BLaER1 (cell line): ENCODE measurements at regions not wholly inside any gene's neighbourhood (a gene's known extent, or its start where the extent isn't known, plus 50 kb on each side); places are given as distances from the start of the nearest gene placed in this dataset.

Source experiments
- H3K27ac ChIP-seq: shearing (Covaris generic); formaldehyde crosslinking; 2 replicates; pipeline ENCODE4 v1.8.1; 2022
- H3K27me3 ChIP-seq: shearing (Covaris generic); formaldehyde crosslinking; 2 replicates; pipeline ENCODE4 v1.8.1; 2022
- H3K36me3 ChIP-seq: shearing (Covaris generic); formaldehyde crosslinking; 2 replicates; pipeline ENCODE4 v1.8.1; 2022
- H3K4me1 ChIP-seq: shearing (Covaris generic); formaldehyde crosslinking; 2 replicates; pipeline ENCODE4 v1.8.1; 2022
- H3K4me2 ChIP-seq: shearing (Covaris generic); formaldehyde crosslinking; 2 replicates; pipeline ENCODE4 v1.8.1; 2022
- H3K4me3 ChIP-seq: shearing (Covaris generic); formaldehyde crosslinking; 2 replicates; pipeline ENCODE4 v1.8.1; 2022
- H3K9ac ChIP-seq: shearing (Covaris generic); formaldehyde crosslinking; 2 replicates; pipeline ENCODE4 v1.8.1; 2022
- H3K9me3 ChIP-seq: shearing (Covaris generic); formaldehyde crosslinking; 2 replicates; pipeline ENCODE4 v1.8.1; 2022
- H4K20me1 ChIP-seq: shearing (Covaris generic); formaldehyde crosslinking; 2 replicates; pipeline ENCODE4 v1.8.1; 2022
- Cebpa-rat ChIP-seq: shearing (Covaris generic); IDR thresholded peaks from 2 replicates; pipeline ENCODE4 v1.8.1; 2022

GRCh38 chr16:80122115-80122514, 418.7 kb upstream of the DYNLRB2 start:
- H4K20me1 ChIP-seq = no peaks in the 10 kb centered on the region
- no peak for TF ChIP-seq Cebpa-rat
- H3K9me3 ChIP-seq = no peaks in the 10 kb centered on the region
- H3K9ac ChIP-seq = no peak overlapping the region
- H3K27me3 ChIP-seq = no peaks in the 10 kb centered on the region
- no peaks in the 10 kb centered on the region for H3K36me3 ChIP-seq
- H3K27ac ChIP-seq = no peak overlapping the region
- no peak overlapping the region for H3K4me2 ChIP-seq
- no peaks in the 10 kb centered on the region for H3K4me1 ChIP-seq
- no peak overlapping the region for H3K4me3 ChIP-seq

GRCh38 chr16:80121522-80121909, 419.3 kb upstream of the DYNLRB2 start:
- Histone ChIP-seq H3K4me2 (no peak overlapping the region), H3K9ac (no peak overlapping the region), H3K36me3 (no peaks in the 10 kb centered on the region), H3K27me3 (no peaks in the 10 kb centered on the region), H4K20me1 (no peaks in the 10 kb centered on the region), H3K27ac (no peak overlapping the region), H3K4me1 (no peaks in the 10 kb centered on the region), H3K9me3 (no peaks in the 10 kb centered on the region), H3K4me3 (no peak overlapping the region)
- no peak for TF ChIP-seq Cebpa-rat

- H4K20me1 ChIP-seq = no peaks in the 10 kb centered on the region
- H3K27ac ChIP-seq = no peak overlapping the region
- H3K36me3 ChIP-seq = no peaks in the 10 kb centered on the region
- no peak overlapping the region for H3K4me2 ChIP-seq
- TF ChIP-seq Cebpa-rat = no peak
- no peak overlapping the region for H3K4me3 ChIP-seq
- H3K9ac ChIP-seq = no peak overlapping the region
- H3K4me1 ChIP-seq = no peaks in the 10 kb centered on the region
- H3K9me3 ChIP-seq = no peaks in the 10 kb centered on the region
- H3K27me3 ChIP-seq = no peaks in the 10 kb centered on the region
Observed at GRCh38 chr16:80120899-80121521, 419.8 kb upstream of the DYNLRB2 start.

- no peak overlapping the region for H3K4me3 ChIP-seq
- no peak for TF ChIP-seq Cebpa-rat
- no peaks in the 10 kb centered on the region for H4K20me1 ChIP-seq
- no peaks in the 10 kb centered on the region for H3K4me1 ChIP-seq
- no peak overlapping the region for H3K9ac ChIP-seq
- no peaks in the 10 kb centered on the region for H3K36me3 ChIP-seq
- no peak overlapping the region for H3K27ac ChIP-seq
- no peaks in the 10 kb centered on the region for H3K27me3 ChIP-seq
- H3K4me2 ChIP-seq = no peak overlapping the region
- no peaks in the 10 kb centered on the region for H3K9me3 ChIP-seq
Observed at GRCh38 chr16:80117556-80118130, 423.1 kb upstream of the DYNLRB2 start.

- Histone ChIP-seq H3K9ac (no peak overlapping the region), H3K36me3 (no peaks in the 10 kb centered on the region), H3K27me3 (no peaks in the 10 kb centered on the region), H3K27ac (no peak overlapping the region), H3K9me3 (no peaks in the 10 kb centered on the region), H4K20me1 (no peaks in the 10 kb centered on the region), H3K4me1 (no peaks in the 10 kb centered on the region), H3K4me2 (no peak overlapping the region), H3K4me3 (no peak overlapping the region)
- TF ChIP-seq Cebpa-rat = no peak
Observed at GRCh38 chr16:80116711-80117110, 424.1 kb upstream of the DYNLRB2 start.

- Histone ChIP-seq H3K4me1 (no peaks in the 10 kb centered on the region), H3K27me3 (no peaks in the 10 kb centered on the region), H3K27ac (no peak overlapping the region), H4K20me1 (no peaks in the 10 kb centered on the region), H3K4me2 (no peak overlapping the region), H3K4me3 (no peak overlapping the region), H3K36me3 (no peaks in the 10 kb centered on the region), H3K9me3 (no peaks in the 10 kb centered on the region), H3K9ac (no peak overlapping the region)
- no peak for TF ChIP-seq Cebpa-rat
Observed at GRCh38 chr16:80114699-80115098, 426.1 kb upstream of the DYNLRB2 start.

GRCh38 chr16:80113873-80114574, 426.8 kb upstream of the DYNLRB2 start:
- H3K9me3 ChIP-seq = no peaks in the 10 kb centered on the region
- no peaks in the 10 kb centered on the region for H4K20me1 ChIP-seq
- H3K36me3 ChIP-seq = no peaks in the 10 kb centered on the region
- no peak overlapping the region for H3K27ac ChIP-seq
- no peaks in the 10 kb centered on the region for H3K4me1 ChIP-seq
- no peak for TF ChIP-seq Cebpa-rat
- H3K4me3 ChIP-seq = no peak overlapping the region
- H3K9ac ChIP-seq = no peak overlapping the region
- H3K4me2 ChIP-seq = no peak overlapping the region
- H3K27me3 ChIP-seq = no peaks in the 10 kb centered on the region

GRCh38 chr16:80109581-80109980, 431.2 kb upstream of the DYNLRB2 start:
- no peaks in the 10 kb centered on the region for H4K20me1 ChIP-seq
- no peak overlapping the region for H3K9ac ChIP-seq
- TF ChIP-seq Cebpa-rat = no peak
- no peaks in the 10 kb centered on the region for H3K27me3 ChIP-seq
- no peaks in the 10 kb centered on the region for H3K36me3 ChIP-seq
- H3K4me3 ChIP-seq = no peak overlapping the region
- H3K27ac ChIP-seq = no peak overlapping the region
- no peaks in the 10 kb centered on the region for H3K9me3 ChIP-seq
- no peaks in the 10 kb centered on the region for H3K4me1 ChIP-seq
- no peak overlapping the region for H3K4me2 ChIP-seq

GRCh38 chr16:80107900-80108299, 432.9 kb upstream of the DYNLRB2 start:
- H3K4me2 ChIP-seq = no peak overlapping the region
- H3K9me3 ChIP-seq = no peaks in the 10 kb centered on the region
- H3K4me3 ChIP-seq = no peak overlapping the region
- TF ChIP-seq Cebpa-rat = no peak
- no peaks in the 10 kb centered on the region for H3K27me3 ChIP-seq
- no peaks in the 10 kb centered on the region for H4K20me1 ChIP-seq
- no peaks in the 10 kb centered on the region for H3K4me1 ChIP-seq
- no peak overlapping the region for H3K27ac ChIP-seq
- H3K9ac ChIP-seq = no peak overlapping the region
- H3K36me3 ChIP-seq = no peaks in the 10 kb centered on the region

GRCh38 chr16:80105751-80106150, 435.0 kb upstream of the DYNLRB2 start:
- Histone ChIP-seq H4K20me1 (no peaks in the 10 kb centered on the region), H3K36me3 (no peaks in the 10 kb centered on the region), H3K9ac (no peak overlapping the region), H3K4me1 (no peaks in the 10 kb centered on the region), H3K4me2 (no peak overlapping the region), H3K27me3 (no peaks in the 10 kb centered on the region), H3K27ac (no peak overlapping the region), H3K9me3 (no peaks in the 10 kb centered on the region), H3K4me3 (no peak overlapping the region)
- no peak for TF ChIP-seq Cebpa-rat
